ENCODE measurements at regions not wholly inside any gene's neighbourhood (a gene's known extent, or its start where the extent isn't known, plus 50 kb on each side); places are given as distances from the start of the nearest gene placed in this dataset.
"Not testable (repeated sequence)": the region's sequence is repeated elsewhere in the genome, so short reads cannot be mapped to it uniquely, and the experiment has no call there.

GRCh38 chr10:78465431-78465830 lies 431.8 kb downstream of the RPS24 start:
- no peak for DNase-seq

GRCh38 chr10:78467496-78468106 lies 433.9 kb downstream of the RPS24 start:
- DNase-seq, result peak; percentile 56

- DNase-seq, result not testable (repeated sequence)
Measured at GRCh38 chr10:78468731-78469130, 435.1 kb downstream of the RPS24 start.

GRCh38 chr10:78470267-78471103 lies 436.8 kb downstream of the RPS24 start:
- peak; percentile 43 for DNase-seq

- no peak for DNase-seq
Measured at GRCh38 chr10:78471326-78471722, 437.7 kb downstream of the RPS24 start.

GRCh38 chr10:78471723-78472550 lies 438.3 kb downstream of the RPS24 start:
- no peak for DNase-seq

GRCh38 chr10:78472551-78472890 lies 438.9 kb downstream of the RPS24 start:
- no peak for DNase-seq

- DNase-seq, result no peak
Measured at GRCh38 chr10:78473006-78473405, 439.3 kb downstream of the RPS24 start.

GRCh38 chr10:78474743-78475142 lies 441.1 kb downstream of the RPS24 start:
- DNase-seq, result no peak

GRCh38 chr10:78475437-78475836 lies 441.8 kb downstream of the RPS24 start:
- no peak for DNase-seq

- DNase-seq, result no peak
Measured at GRCh38 chr10:78476156-78476555, 442.5 kb downstream of the RPS24 start.

GRCh38 chr10:78476844-78477243 lies 443.2 kb downstream of the RPS24 start:
- DNase-seq, result no peak

GRCh38 chr10:78478919-78479318 lies 445.3 kb downstream of the RPS24 start:
- DNase-seq, result no peak

GRCh38 chr10:78479467-78479866 lies 445.8 kb downstream of the RPS24 start:
- DNase-seq, result no peak

- DNase-seq, result no peak
Measured at GRCh38 chr10:78481842-78482241, 448.2 kb downstream of the RPS24 start.

GRCh38 chr10:78483641-78484040 lies 450.0 kb downstream of the RPS24 start:
- no peak for DNase-seq

GRCh38 chr10:78489034-78489433 lies 455.4 kb downstream of the RPS24 start:
- DNase-seq, result no peak

GRCh38 chr10:78491812-78492211 lies 458.1 kb downstream of the RPS24 start:
- no peak for DNase-seq

- DNase-seq, result no peak
Measured at GRCh38 chr10:78492424-78492823, 458.8 kb downstream of the RPS24 start.

- DNase-seq, result no peak
Measured at GRCh38 chr10:78494179-78494578, 460.5 kb downstream of the RPS24 start.

- DNase-seq, result no peak
Measured at GRCh38 chr10:78502210-78502936, 468.7 kb downstream of the RPS24 start.

GRCh38 chr10:78504181-78504580 lies 470.5 kb downstream of the RPS24 start:
- no peak for DNase-seq

- DNase-seq, result no peak
Measured at GRCh38 chr10:78505657-78506056, 472.0 kb downstream of the RPS24 start.
